Liver (tissue), 8 donors: ENCODE measurements at regions not wholly inside any gene's neighbourhood (a gene's known extent, or its start where the extent isn't known, plus 50 kb on each side); places are given as distances from the start of the nearest gene placed in this dataset.

Experiments used
- DNase-seq: peaks from one replicate; pipeline ENCODE4 v3.0.0-alpha.2; 2017; ENCODE audit warnings: low spot score
- H3K27ac ChIP-seq, 2 donors: one replicate each; pipeline ENCODE4 v1.7.0; 2013; ENCODE audit warnings: inconsistent platforms in 2 of 2, low read length in 2 of 2, control low read depth in 1 of 2, low read depth in 1 of 2, mild to moderate bottlenecking in 1 of 2
- H3K27me3 ChIP-seq, 4 donors: one replicate each; pipeline versions ENCODE4 v1.6.1 to v1.7.0; 2013; ENCODE audit warnings: low read length in 3 of 4, inconsistent platforms in 1 of 4, mild to moderate bottlenecking in 1 of 4, moderate library complexity in 1 of 4; ENCODE audit not compliant: control insufficient read depth in 4 of 4, insufficient read depth in 4 of 4
- H3K36me3 ChIP-seq, 4 donors: one replicate each; pipeline versions ENCODE4 v1.6.1 to v1.7.0; 2013; ENCODE audit warnings: low read length in 3 of 4, mild to moderate bottlenecking in 3 of 4, low read depth in 1 of 4, moderate library complexity in 1 of 4; ENCODE audit not compliant: control insufficient read depth in 4 of 4, insufficient read depth in 3 of 4
- H3K4me1 ChIP-seq, 4 donors: one replicate each; pipeline versions ENCODE4 v1.6.1 to v1.7.0; 2013; ENCODE audit warnings: low read length in 3 of 4, mild to moderate bottlenecking in 3 of 4, moderate library complexity in 1 of 4; ENCODE audit not compliant: control insufficient read depth in 4 of 4, insufficient read depth in 4 of 4
- H3K4me3 ChIP-seq, 3 donors: one replicate each; pipeline versions ENCODE4 v1.6.1 to v1.7.0; 2013; ENCODE audit warnings: low read length in 3 of 3, control low read depth in 1 of 3, low read depth in 1 of 3, mild to moderate bottlenecking in 1 of 3
- H3K9ac ChIP-seq, 2 donors: one replicate each; pipeline ENCODE4 v1.7.0; 2013; ENCODE audit warnings: low read length in 2 of 2, mild to moderate bottlenecking in 2 of 2, moderate library complexity in 2 of 2, control low read depth in 1 of 2, low read depth in 1 of 2
- H3K9me3 ChIP-seq, 4 donors: one replicate each; pipeline versions ENCODE4 v1.6.1 to v1.7.0; 2013; ENCODE audit warnings: low read length in 3 of 4; ENCODE audit not compliant: control insufficient read depth in 4 of 4
- EGR1 ChIP-seq, 2 donors: IDR thresholded peaks; 2 replicates each; pipeline ENCODE4 v1.6.1; 2016 to 2018; ENCODE audit warnings: antibody characterized with exemption in 2 of 2, low read depth in 2 of 2
- FOXA1 ChIP-seq: IDR thresholded peaks from 2 replicates; pipeline ENCODE4 v1.6.1; 2016; ENCODE audit warnings: antibody characterized with exemption
- FOXA2 ChIP-seq: IDR thresholded peaks from 2 replicates; pipeline ENCODE4 v1.6.1; 2016; ENCODE audit warnings: antibody characterized with exemption
- GABPA ChIP-seq, 2 donors: IDR thresholded peaks in 1 of 2; conservative IDR thresholded peaks in 1 of 2; 2 replicates each; pipeline ENCODE4 v1.6.1; 2016; ENCODE audit warnings: antibody characterized with exemption in 2 of 2, mild to moderate bottlenecking in 1 of 2, moderate library complexity in 1 of 2
- HNF4A ChIP-seq, 2 donors: conservative IDR thresholded peaks; 2 replicates each; pipeline ENCODE4 v1.6.1; 2016; ENCODE audit warnings: antibody characterized with exemption in 2 of 2, mild to moderate bottlenecking in 2 of 2
- HNF4G ChIP-seq: IDR thresholded peaks from 2 replicates; pipeline ENCODE4 v1.6.1; 2016; ENCODE audit warnings: antibody characterized with exemption
- JUND ChIP-seq, 2 donors: IDR thresholded peaks; 2 replicates each; pipeline ENCODE4 v1.6.1; 2016; ENCODE audit warnings: antibody characterized with exemption in 2 of 2
- NR2F2 ChIP-seq: IDR thresholded peaks from 2 replicates; pipeline ENCODE4 v1.6.1; 2016; ENCODE audit warnings: antibody characterized with exemption
- RAD21 ChIP-seq, 2 donors: IDR thresholded peaks; 2 replicates each; pipeline ENCODE4 v1.6.1; 2016; ENCODE audit warnings: antibody characterized with exemption in 2 of 2, mild to moderate bottlenecking in 2 of 2
- SP1 ChIP-seq: IDR thresholded peaks from 2 replicates; pipeline ENCODE4 v1.6.1; 2018; ENCODE audit warnings: antibody characterized with exemption, mild to moderate bottlenecking
- TAF1 ChIP-seq: conservative IDR thresholded peaks from 2 replicates; pipeline ENCODE4 v1.6.1; 2016; ENCODE audit warnings: antibody characterized with exemption, mild to moderate bottlenecking
- YY1 ChIP-seq: IDR thresholded peaks from 2 replicates; pipeline ENCODE4 v1.6.1; 2016; ENCODE audit warnings: antibody characterized with exemption, mild to moderate bottlenecking
- WGBS: extraction: QIAGEN DNeasy Blood & Tissue Kit; methylation state at CpG from one replicate; pipeline ENCODE4 v1.1.7; 2013; 5-methylcytosine and 5-hydroxymethylcytosine counted together
- TF ChIP-seq, protein P1 (sequence below): fragments of 150-350 bp; IDR thresholded peaks from 2 replicates; pipeline ENCODE4 v1.5.1; 2017; ENCODE audit warnings: improper control_type of control experiment, low read depth, low read length; ENCODE audit not compliant: missing input control
- TF ChIP-seq, protein P2 (sequence below): IDR thresholded peaks from 2 replicates; pipeline ENCODE4 v1.6.1; 2016; ENCODE audit warnings: antibody characterized with exemption, mild to moderate bottlenecking
- TF ChIP-seq, protein P3 (sequence below): IDR thresholded peaks from 2 replicates; pipeline ENCODE4 v1.6.1; 2016; ENCODE audit warnings: antibody characterized with exemption
- donor health status: healthy.
- donor health status: healthy.
- donor health status: healthy.
- donor health status: healthy.
- donor health status: healthy.

GRCh38 chr14:89485264-89485663 is 68.2 kb upstream of the FOXN3 start:
- no peak overlapping the region for H3K27ac ChIP-seq

DNA sequence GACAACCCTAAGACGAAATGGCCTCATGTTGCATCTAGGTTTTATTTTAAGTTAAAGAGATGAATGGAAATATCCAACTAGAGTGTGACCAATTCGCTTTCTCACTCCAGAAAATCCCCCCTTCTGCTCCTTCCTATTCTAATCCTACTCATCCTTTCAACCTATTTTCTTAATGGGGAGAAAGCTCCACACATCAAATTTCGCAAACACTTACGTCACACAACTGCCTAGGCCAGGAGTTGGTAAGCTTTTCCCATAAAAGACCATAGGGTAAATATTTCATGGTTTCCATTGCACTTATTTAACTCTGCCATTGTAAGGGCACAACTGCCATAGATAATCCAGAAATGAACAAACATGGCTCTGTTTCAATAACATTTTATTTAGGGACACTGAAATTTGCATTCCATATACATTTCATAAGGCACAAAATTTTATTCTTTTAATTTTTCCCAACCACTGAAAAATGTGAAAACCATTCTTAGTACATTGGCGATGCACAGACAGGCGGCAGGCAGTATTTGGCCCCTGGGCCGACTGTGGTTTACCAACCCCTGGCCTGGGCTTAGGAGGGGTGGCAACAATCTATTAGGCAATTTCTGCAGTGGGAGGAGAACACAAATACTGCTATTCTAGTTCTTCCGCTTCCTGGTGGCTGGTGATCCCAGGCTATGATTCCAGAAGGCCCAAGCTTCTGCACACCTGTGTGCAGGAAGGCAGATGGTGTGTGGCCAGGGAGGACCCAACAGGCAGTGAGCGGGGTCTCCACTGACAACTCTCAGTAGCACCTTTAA is 67.2 kb upstream of the FOXN3 start:
- no peak for TF ChIP-seq TAF1
- TF ChIP-seq, protein P1, sequence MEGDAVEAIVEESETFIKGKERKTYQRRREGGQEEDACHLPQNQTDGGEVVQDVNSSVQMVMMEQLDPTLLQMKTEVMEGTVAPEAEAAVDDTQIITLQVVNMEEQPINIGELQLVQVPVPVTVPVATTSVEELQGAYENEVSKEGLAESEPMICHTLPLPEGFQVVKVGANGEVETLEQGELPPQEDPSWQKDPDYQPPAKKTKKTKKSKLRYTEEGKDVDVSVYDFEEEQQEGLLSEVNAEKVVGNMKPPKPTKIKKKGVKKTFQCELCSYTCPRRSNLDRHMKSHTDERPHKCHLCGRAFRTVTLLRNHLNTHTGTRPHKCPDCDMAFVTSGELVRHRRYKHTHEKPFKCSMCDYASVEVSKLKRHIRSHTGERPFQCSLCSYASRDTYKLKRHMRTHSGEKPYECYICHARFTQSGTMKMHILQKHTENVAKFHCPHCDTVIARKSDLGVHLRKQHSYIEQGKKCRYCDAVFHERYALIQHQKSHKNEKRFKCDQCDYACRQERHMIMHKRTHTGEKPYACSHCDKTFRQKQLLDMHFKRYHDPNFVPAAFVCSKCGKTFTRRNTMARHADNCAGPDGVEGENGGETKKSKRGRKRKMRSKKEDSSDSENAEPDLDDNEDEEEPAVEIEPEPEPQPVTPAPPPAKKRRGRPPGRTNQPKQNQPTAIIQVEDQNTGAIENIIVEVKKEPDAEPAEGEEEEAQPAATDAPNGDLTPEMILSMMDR: no peak
- TF ChIP-seq FOXA2: no peak
- no peak for TF ChIP-seq EGR1 (IDR thresholded peaks at IDR 0.05; ENCODE audit: low read depth in 2 of 2)
- TF ChIP-seq FOXA1: no peak
- no peak for TF ChIP-seq NR2F2
- TF ChIP-seq SP1: no peak
- TF ChIP-seq, protein P2, sequence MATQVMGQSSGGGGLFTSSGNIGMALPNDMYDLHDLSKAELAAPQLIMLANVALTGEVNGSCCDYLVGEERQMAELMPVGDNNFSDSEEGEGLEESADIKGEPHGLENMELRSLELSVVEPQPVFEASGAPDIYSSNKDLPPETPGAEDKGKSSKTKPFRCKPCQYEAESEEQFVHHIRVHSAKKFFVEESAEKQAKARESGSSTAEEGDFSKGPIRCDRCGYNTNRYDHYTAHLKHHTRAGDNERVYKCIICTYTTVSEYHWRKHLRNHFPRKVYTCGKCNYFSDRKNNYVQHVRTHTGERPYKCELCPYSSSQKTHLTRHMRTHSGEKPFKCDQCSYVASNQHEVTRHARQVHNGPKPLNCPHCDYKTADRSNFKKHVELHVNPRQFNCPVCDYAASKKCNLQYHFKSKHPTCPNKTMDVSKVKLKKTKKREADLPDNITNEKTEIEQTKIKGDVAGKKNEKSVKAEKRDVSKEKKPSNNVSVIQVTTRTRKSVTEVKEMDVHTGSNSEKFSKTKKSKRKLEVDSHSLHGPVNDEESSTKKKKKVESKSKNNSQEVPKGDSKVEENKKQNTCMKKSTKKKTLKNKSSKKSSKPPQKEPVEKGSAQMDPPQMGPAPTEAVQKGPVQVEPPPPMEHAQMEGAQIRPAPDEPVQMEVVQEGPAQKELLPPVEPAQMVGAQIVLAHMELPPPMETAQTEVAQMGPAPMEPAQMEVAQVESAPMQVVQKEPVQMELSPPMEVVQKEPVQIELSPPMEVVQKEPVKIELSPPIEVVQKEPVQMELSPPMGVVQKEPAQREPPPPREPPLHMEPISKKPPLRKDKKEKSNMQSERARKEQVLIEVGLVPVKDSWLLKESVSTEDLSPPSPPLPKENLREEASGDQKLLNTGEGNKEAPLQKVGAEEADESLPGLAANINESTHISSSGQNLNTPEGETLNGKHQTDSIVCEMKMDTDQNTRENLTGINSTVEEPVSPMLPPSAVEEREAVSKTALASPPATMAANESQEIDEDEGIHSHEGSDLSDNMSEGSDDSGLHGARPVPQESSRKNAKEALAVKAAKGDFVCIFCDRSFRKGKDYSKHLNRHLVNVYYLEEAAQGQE: no peak
- TF ChIP-seq RAD21 (IDR thresholded peaks at IDR 0.05): no peak
- TF ChIP-seq, protein P3, sequence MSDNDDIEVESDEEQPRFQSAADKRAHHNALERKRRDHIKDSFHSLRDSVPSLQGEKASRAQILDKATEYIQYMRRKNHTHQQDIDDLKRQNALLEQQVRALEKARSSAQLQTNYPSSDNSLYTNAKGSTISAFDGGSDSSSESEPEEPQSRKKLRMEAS: no peak
- no peak for TF ChIP-seq HNF4A (conservative IDR thresholded peaks at IDR 0.05)
- TF ChIP-seq YY1: no peak
- TF ChIP-seq JUND (IDR thresholded peaks at IDR 0.05): no peak
- TF ChIP-seq GABPA (IDR thresholded peaks at IDR 0.05 in 1 of 2, conservative IDR thresholded peaks at IDR 0.05 in 1 of 2): no peak
- no peak for TF ChIP-seq HNF4G
- WGBS: 87% methylated on average over 9 of the region's 9 CpGs
- Histone ChIP-seq H3K4me1 (peaks cover 3 to 11% (median 6%) of the 10 kb centered on the region in 4 donors), H3K4me3 (no peak overlapping the region), H3K9me3 (no peaks in the 10 kb centered on the region), H3K27ac (no peak overlapping the region), H3K36me3 (peaks cover 0 to 2% (median 0%) of the 10 kb centered on the region in 4 donors), H3K27me3 (no peaks in the 10 kb centered on the region), H3K9ac (no peak overlapping the region)
- no peak for DNase-seq

More at GRCh38 chr14:89485264-89485663, 68.2 kb upstream of the FOXN3 start:
- DNase-seq: no peak
- Histone ChIP-seq H3K9ac (no peak overlapping the region), H3K36me3 (peaks cover 0 to 2% (median 0%) of the 10 kb centered on the region in 4 donors), H3K4me3 (no peak overlapping the region), H3K4me1 (peaks cover 3 to 11% (median 6%) of the 10 kb centered on the region in 4 donors), H3K9me3 (no peaks in the 10 kb centered on the region), H3K27me3 (no peaks in the 10 kb centered on the region)
- 89% methylated on average over 2 of the region's 2 CpGs for WGBS
- TF ChIP-seq RAD21 (IDR thresholded peaks at IDR 0.05) (no peak), GABPA (IDR thresholded peaks at IDR 0.05 in 1 of 2, conservative IDR thresholded peaks at IDR 0.05 in 1 of 2) (no peak), HNF4A (conservative IDR thresholded peaks at IDR 0.05) (no peak)
